ENCODE measurements at regions not wholly inside any gene's neighbourhood (a gene's known extent, or its start where the extent isn't known, plus 50 kb on each side); places are given as distances from the start of the nearest gene placed in this dataset.

- no peak overlapping the region for H3K27ac Mint-ChIP-seq
- no peaks in the 10 kb centered on the region for H3K4me1 Mint-ChIP-seq
- no peak overlapping the region for H3K4me3 Mint-ChIP-seq
- Histone ChIP-seq H4K20me1 (ENCODE audit: control insufficient read depth, insufficient read depth, low read length, poor library complexity, severe bottlenecking) (no peaks in the 10 kb centered on the region), H3K27me3 (replicated peaks in 1 of 4; ENCODE audit: control extremely low read depth in 1 of 4, control insufficient read depth in 3 of 4, insufficient read depth in 4 of 4, low read length in 3 of 4) (no peaks in the 10 kb centered on the region), H3K27ac (ENCODE audit: low read length in 2 of 2) (no peak overlapping the region), H3K4me3 (ENCODE audit: control extremely low read depth in 1 of 5, extremely low read depth in 1 of 5, insufficient read depth in 1 of 5, low read depth in 2 of 5, low read length in 4 of 5) (no peak overlapping the region), H2AFZ (ENCODE audit: insufficient read depth, low read depth, low read length, poor library complexity, severe bottlenecking) (no peak overlapping the region), H3K4me2 (replicated peaks; ENCODE audit: low read depth, low read length, poor library complexity, severe bottlenecking) (no peak overlapping the region), H3K9me3 (ENCODE audit: control extremely low read depth in 1 of 3, control insufficient read depth in 2 of 3, insufficient read depth in 1 of 3, low read length in 2 of 3) (no peaks in the 10 kb centered on the region), H3K4me1 (ENCODE audit: control insufficient read depth in 2 of 2, insufficient read depth in 2 of 2, low read length in 2 of 2) (no peaks in the 10 kb centered on the region), H3K36me3 (replicated peaks in 1 of 2; ENCODE audit: control extremely low read depth in 1 of 2, control insufficient read depth in 1 of 2, extremely low read depth in 1 of 2, insufficient read depth in 2 of 2, low read length in 1 of 2) (no peaks in the 10 kb centered on the region), H3K79me2 (ENCODE audit: control insufficient read depth, insufficient read depth, low read length) (no peaks in the 10 kb centered on the region), H3K9ac (ENCODE audit: low read length) (no peak overlapping the region)
- TF ChIP-seq EZH2 (IDR thresholded peaks at IDR 0.05; ENCODE audit: borderline replicate concordance, insufficient read depth, low read depth, low read length, poor library complexity, severe bottlenecking), result no peak
- TF ChIP-seq, protein P1, sequence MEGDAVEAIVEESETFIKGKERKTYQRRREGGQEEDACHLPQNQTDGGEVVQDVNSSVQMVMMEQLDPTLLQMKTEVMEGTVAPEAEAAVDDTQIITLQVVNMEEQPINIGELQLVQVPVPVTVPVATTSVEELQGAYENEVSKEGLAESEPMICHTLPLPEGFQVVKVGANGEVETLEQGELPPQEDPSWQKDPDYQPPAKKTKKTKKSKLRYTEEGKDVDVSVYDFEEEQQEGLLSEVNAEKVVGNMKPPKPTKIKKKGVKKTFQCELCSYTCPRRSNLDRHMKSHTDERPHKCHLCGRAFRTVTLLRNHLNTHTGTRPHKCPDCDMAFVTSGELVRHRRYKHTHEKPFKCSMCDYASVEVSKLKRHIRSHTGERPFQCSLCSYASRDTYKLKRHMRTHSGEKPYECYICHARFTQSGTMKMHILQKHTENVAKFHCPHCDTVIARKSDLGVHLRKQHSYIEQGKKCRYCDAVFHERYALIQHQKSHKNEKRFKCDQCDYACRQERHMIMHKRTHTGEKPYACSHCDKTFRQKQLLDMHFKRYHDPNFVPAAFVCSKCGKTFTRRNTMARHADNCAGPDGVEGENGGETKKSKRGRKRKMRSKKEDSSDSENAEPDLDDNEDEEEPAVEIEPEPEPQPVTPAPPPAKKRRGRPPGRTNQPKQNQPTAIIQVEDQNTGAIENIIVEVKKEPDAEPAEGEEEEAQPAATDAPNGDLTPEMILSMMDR (IDR thresholded peaks at IDR 0.05), result no peak
- WGBS (ENCODE audit: insufficient coverage), result 68% methylated on average over 3 of the region's 7 CpGs
- no peaks in the 10 kb centered on the region for H3K27me3 Mint-ChIP-seq
- ATAC-seq (ENCODE audit: low read depth) (no peak), DNase-seq (no peak)
- intact Hi-C loops (cut with micrococcal nuclease), result no loop called here
- ChIA-PET CTCF (no interaction called here), POLR2A (no interaction called here)
- no peaks in the 10 kb centered on the region for H3K9me3 Mint-ChIP-seq (ENCODE audit: insufficient read depth)
Measured at GRCh38 chr10:106242301-106242700, 922.2 kb downstream of the SORCS1 start.

DNA sequence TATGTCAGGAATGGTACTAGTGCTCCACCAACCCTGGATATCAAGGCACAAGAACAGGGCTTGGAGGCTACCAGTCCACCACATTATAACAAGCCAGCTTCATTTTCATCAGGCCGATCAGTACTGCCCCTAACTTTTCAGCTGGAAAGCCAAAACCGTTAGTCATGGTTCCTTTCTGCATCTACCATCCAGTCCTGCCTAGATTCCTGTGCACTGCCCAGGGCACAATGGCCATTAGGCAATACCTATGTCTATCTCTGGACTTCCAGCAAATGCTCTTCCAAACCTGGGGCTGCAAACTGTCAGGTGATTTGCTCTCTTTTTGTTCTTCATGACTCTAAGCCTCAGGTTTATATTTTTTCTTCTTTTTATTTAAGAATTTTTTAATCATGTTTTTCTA, 937.7 kb downstream of the SORCS1 start:
- no peak overlapping the region for H2AFZ ChIP-seq (ENCODE audit: insufficient read depth, low read depth, low read length, poor library complexity, severe bottlenecking)
- POLR2A ChIA-PET, result no interaction called here

More for the DNA sequence above, 937.7 kb downstream of the SORCS1 start:
- Histone ChIP-seq H3K4me2 (replicated peaks; ENCODE audit: low read depth, low read length, poor library complexity, severe bottlenecking) (no peak overlapping the region), H3K9me3 (ENCODE audit: control extremely low read depth in 1 of 3, control insufficient read depth in 2 of 3, insufficient read depth in 1 of 3, low read length in 2 of 3) (no peaks in the 10 kb centered on the region), H3K79me2 (ENCODE audit: control insufficient read depth, insufficient read depth, low read length) (no peaks in the 10 kb centered on the region), H3K27ac (ENCODE audit: low read length in 2 of 2) (no peak overlapping the region), H3K9ac (ENCODE audit: low read length) (no peak overlapping the region), H4K20me1 (ENCODE audit: control insufficient read depth, insufficient read depth, low read length, poor library complexity, severe bottlenecking) (no peaks in the 10 kb centered on the region), H3K27me3 (replicated peaks in 1 of 4; ENCODE audit: control extremely low read depth in 1 of 4, control insufficient read depth in 3 of 4, insufficient read depth in 4 of 4, low read length in 3 of 4) (no peaks in the 10 kb centered on the region), H3K4me1 (ENCODE audit: control insufficient read depth in 2 of 2, insufficient read depth in 2 of 2, low read length in 2 of 2) (no peaks in the 10 kb centered on the region), H3K36me3 (replicated peaks in 1 of 2; ENCODE audit: control extremely low read depth in 1 of 2, control insufficient read depth in 1 of 2, extremely low read depth in 1 of 2, insufficient read depth in 2 of 2, low read length in 1 of 2) (no peaks in the 10 kb centered on the region), H3K4me3 (ENCODE audit: control extremely low read depth in 1 of 5, extremely low read depth in 1 of 5, insufficient read depth in 1 of 5, low read depth in 2 of 5, low read length in 4 of 5) (no peak overlapping the region)
- no peaks in the 10 kb centered on the region for H3K27me3 Mint-ChIP-seq
- ATAC-seq (ENCODE audit: low read depth), result no peak
- CTCF ChIA-PET, result no interaction called here
- H3K4me1 Mint-ChIP-seq, result no peaks in the 10 kb centered on the region
- TF ChIP-seq, protein P1 (IDR thresholded peaks at IDR 0.05), result no peak
- no peak for TF ChIP-seq EZH2 (IDR thresholded peaks at IDR 0.05; ENCODE audit: borderline replicate concordance, insufficient read depth, low read depth, low read length, poor library complexity, severe bottlenecking)
- WGBS (ENCODE audit: insufficient coverage), result 53% methylated on average over 2 of the region's 2 CpGs
- no peak overlapping the region for H3K4me3 Mint-ChIP-seq
- no peaks in the 10 kb centered on the region for H3K9me3 Mint-ChIP-seq (ENCODE audit: insufficient read depth)
- H3K27ac Mint-ChIP-seq, result no peak overlapping the region
- no peak for DNase-seq
- intact Hi-C loops (cut with micrococcal nuclease), result no loop called here

Data from B cell (primary cell).